A673 (cell line): ENCODE measurements at regions not wholly inside any gene's neighbourhood (a gene's known extent, or its start where the extent isn't known, plus 50 kb on each side); places are given as distances from the start of the nearest gene placed in this dataset.

Source experiments
- EZH2 ChIP-seq: fragments of 200-600 bp; sonication (generic); IDR thresholded peaks from 2 replicates; pipeline ENCODE4 v1.6.1; 2017; ENCODE audit warnings: borderline replicate concordance, low read depth, mild to moderate bottlenecking, mixed read lengths, antibody characterized with exemption, low read length; ENCODE audit not compliant: poor library complexity, severe bottlenecking
- TF ChIP-seq, protein P1 (sequence below): fragments of 300-800, 200-600 bp; sonication (generic); conservative IDR thresholded peaks from 2 replicates; pipeline ENCODE4 v1.5.1; 2017; ENCODE audit warnings: low read depth, mild to moderate bottlenecking, antibody characterized with exemption, low read length, moderate library complexity, mixed read lengths

DNA sequence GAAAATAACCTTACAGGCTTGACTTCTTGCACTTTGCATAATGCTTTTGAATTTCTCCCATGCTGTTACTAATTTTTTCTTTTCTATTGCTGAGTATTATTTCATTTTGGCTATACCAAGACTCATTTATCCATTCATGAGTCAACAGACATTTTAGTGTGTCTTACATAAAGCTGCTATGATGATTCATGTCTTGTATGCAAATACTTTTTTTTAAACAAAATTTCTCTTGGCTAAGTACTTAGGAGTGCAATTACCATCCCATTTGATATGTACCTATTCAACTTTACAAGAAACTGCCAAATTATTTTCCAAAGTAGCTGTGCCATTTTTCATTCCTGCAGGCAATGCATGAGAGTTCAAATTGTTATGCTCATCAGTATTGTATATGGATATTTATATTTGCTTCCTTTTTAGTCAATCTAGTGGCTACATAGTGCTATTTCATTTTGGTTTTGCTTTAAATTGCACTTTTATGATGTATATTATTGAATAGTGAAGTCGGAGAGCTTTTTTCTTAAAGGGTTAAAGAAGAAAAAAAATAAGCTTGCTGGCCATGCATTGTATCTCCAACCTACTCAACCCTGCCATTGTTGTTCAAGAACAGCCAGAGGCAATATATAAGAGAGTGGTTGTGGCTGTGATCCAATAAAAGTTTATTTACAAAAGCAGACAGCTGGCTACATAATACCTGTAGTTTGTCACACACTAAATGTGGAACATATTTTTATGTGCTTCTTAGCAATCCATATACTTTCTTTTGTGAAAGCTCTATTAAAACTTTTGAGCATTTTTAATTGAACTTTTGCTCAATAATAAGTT, 862.8 kb downstream of the KCNT2 start:
- TF ChIP-seq, protein P1, sequence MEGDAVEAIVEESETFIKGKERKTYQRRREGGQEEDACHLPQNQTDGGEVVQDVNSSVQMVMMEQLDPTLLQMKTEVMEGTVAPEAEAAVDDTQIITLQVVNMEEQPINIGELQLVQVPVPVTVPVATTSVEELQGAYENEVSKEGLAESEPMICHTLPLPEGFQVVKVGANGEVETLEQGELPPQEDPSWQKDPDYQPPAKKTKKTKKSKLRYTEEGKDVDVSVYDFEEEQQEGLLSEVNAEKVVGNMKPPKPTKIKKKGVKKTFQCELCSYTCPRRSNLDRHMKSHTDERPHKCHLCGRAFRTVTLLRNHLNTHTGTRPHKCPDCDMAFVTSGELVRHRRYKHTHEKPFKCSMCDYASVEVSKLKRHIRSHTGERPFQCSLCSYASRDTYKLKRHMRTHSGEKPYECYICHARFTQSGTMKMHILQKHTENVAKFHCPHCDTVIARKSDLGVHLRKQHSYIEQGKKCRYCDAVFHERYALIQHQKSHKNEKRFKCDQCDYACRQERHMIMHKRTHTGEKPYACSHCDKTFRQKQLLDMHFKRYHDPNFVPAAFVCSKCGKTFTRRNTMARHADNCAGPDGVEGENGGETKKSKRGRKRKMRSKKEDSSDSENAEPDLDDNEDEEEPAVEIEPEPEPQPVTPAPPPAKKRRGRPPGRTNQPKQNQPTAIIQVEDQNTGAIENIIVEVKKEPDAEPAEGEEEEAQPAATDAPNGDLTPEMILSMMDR = no peak
- TF ChIP-seq EZH2 = no peak
